A673 (cell line): ENCODE measurements at regions not wholly inside any gene's neighbourhood (a gene's known extent, or its start where the extent isn't known, plus 50 kb on each side); places are given as distances from the start of the nearest gene placed in this dataset.
"Not testable (repeated sequence)": the region's sequence is repeated elsewhere in the genome, so short reads cannot be mapped to it uniquely, and the experiment has no call there.

Experiments
- BruUV-seq: library from RNA; stranded (reverse); fragments of 400-500 nt; replicated peaks from 2 replicates; lab custom pipeline; 2021; lab: Mats Ljungman, UMichigan
- CTCF ChIA-PET: fragments of 300-600 bp; sonication (Branson Sonifier 250); formaldehyde crosslinking; loops from one replicate; lab custom pipeline; 2022; ENCODE audit warnings: antibody characterized with exemption; lab: Charles Lee
- POLR2A ChIA-PET: fragments of 300-600 bp; sonication (Branson Sonifier 250); formaldehyde crosslinking; loops from one replicate; lab custom pipeline; 2022; ENCODE audit warnings: antibody characterized with exemption; ENCODE audit not compliant: low non-redundant PET; lab: Charles Lee
- DNase-seq: peaks from one replicate; pipeline ENCODE4 v3.0.0-alpha.2; 2015; ENCODE audit warnings: low spot score
- H3K27ac ChIP-seq: fragments of 200-600 bp; sonication (generic); 2 replicates; pipeline ENCODE4 v1.5.1; 2016; ENCODE audit warnings: mixed run types, low read depth, mild to moderate bottlenecking, mixed read lengths, antibody characterized with exemption, low read length; ENCODE audit not compliant: poor library complexity, severe bottlenecking
- H3K27me3 ChIP-seq: fragments of 200-600 bp; sonication (generic); replicated peaks from 2 replicates; pipeline ENCODE4 v1.6.1; 2017; ENCODE audit warnings: mixed run types, low read depth, mild to moderate bottlenecking, mixed read lengths, antibody characterized with exemption, low read length; ENCODE audit not compliant: insufficient read depth, poor library complexity
- H3K36me3 ChIP-seq: fragments of 200-600 bp; sonication (generic); 2 replicates; pipeline ENCODE4 v1.6.1; 2016; ENCODE audit warnings: mixed run types, mild to moderate bottlenecking, mixed read lengths, antibody characterized with exemption, low read length; ENCODE audit not compliant: insufficient read depth, poor library complexity, severe bottlenecking
- H3K4me1 ChIP-seq: fragments of 200-600 bp; sonication (generic); 2 replicates; pipeline ENCODE4 v1.6.1; 2017; ENCODE audit warnings: mixed run types, mild to moderate bottlenecking, mixed read lengths, antibody characterized with exemption, low read length; ENCODE audit not compliant: insufficient read depth, poor library complexity, severe bottlenecking
- H3K4me3 ChIP-seq: fragments of 200-600 bp; sonication (generic); 2 replicates; pipeline ENCODE4 v1.5.1; 2016; ENCODE audit warnings: low read depth, mixed run types, mild to moderate bottlenecking, mixed read lengths, low read length; ENCODE audit not compliant: poor library complexity, severe bottlenecking
- H3K9me3 ChIP-seq: fragments of 200-600 bp; sonication (generic); 2 replicates; pipeline ENCODE4 v1.6.1; 2016; ENCODE audit warnings: mixed run types, low read depth, mild to moderate bottlenecking, mixed read lengths, antibody characterized with exemption, low read length; ENCODE audit not compliant: poor library complexity, severe bottlenecking
- CTCF ChIP-seq: fragments of 300-800, 200-600 bp; sonication (generic); conservative IDR thresholded peaks from 2 replicates; pipeline ENCODE4 v1.5.1; 2017; ENCODE audit warnings: low read depth, mild to moderate bottlenecking, antibody characterized with exemption, low read length, moderate library complexity, mixed read lengths
- EZH2 ChIP-seq: fragments of 200-600 bp; sonication (generic); IDR thresholded peaks from 2 replicates; pipeline ENCODE4 v1.6.1; 2017; ENCODE audit warnings: borderline replicate concordance, low read depth, mild to moderate bottlenecking, mixed read lengths, antibody characterized with exemption, low read length; ENCODE audit not compliant: poor library complexity, severe bottlenecking
- intact Hi-C: fragments of 100-400 bp; cut with micrococcal nuclease; formaldehyde crosslinking; loops from one replicate; pipeline ENCODE4 v1.10.0; 2022; ENCODE audit not compliant: unreplicated experiment

- H3K27ac ChIP-seq, H3K9me3 ChIP-seq, intact Hi-C loops, H3K27me3 ChIP-seq, DNase-seq, CTCF ChIA-PET, POLR2A ChIA-PET, H3K36me3 ChIP-seq, BruUV-seq, H3K4me1 ChIP-seq, H3K4me3 ChIP-seq: not testable (repeated sequence)
Measured at GRCh38 chr15:31724903-31725302, 305.4 kb upstream of the CHRNA7 start.

- BruUV-seq, intact Hi-C loops, POLR2A ChIA-PET, H3K27ac ChIP-seq, H3K4me1 ChIP-seq, H3K9me3 ChIP-seq, H3K4me3 ChIP-seq, H3K36me3 ChIP-seq, DNase-seq, CTCF ChIA-PET, H3K27me3 ChIP-seq: not testable (repeated sequence)
Measured at GRCh38 chr15:31725619-31726018, 304.7 kb upstream of the CHRNA7 start.

GRCh38 chr15:31727612-31728011 lies 302.7 kb upstream of the CHRNA7 start:
- no peak for DNase-seq
- Histone ChIP-seq H3K4me3 (no peak overlapping the region), H3K36me3 (no peaks in the 10 kb centered on the region), H3K27ac (no peak overlapping the region), H3K9me3 (no peaks in the 10 kb centered on the region), H3K27me3 (no peaks in the 10 kb centered on the region), H3K4me1 (no peaks in the 10 kb centered on the region)
- ChIA-PET CTCF (no interaction called here), POLR2A (no interaction called here)
- intact Hi-C loops, result no loop called here
- BruUV-seq, result no TSS peak
- TF ChIP-seq CTCF, result no peak
- no peak for TF ChIP-seq EZH2

- no peak overlapping the region for H3K27ac ChIP-seq
- BruUV-seq, result no TSS peak
- no peak for DNase-seq
- no peaks in the 10 kb centered on the region for H3K36me3 ChIP-seq
- ChIA-PET CTCF (no interaction called here), POLR2A (no interaction called here)
- no peaks in the 10 kb centered on the region for H3K9me3 ChIP-seq
- H3K27me3 ChIP-seq, result no peaks in the 10 kb centered on the region
- TF ChIP-seq CTCF (no peak), EZH2 (no peak)
- H3K4me3 ChIP-seq, result no peak overlapping the region
- no peaks in the 10 kb centered on the region for H3K4me1 ChIP-seq
- intact Hi-C loops, result no loop called here
Measured at GRCh38 chr15:31732726-31733125, 297.6 kb upstream of the CHRNA7 start.
